WI38 (cell line): ENCODE measurements at regions not wholly inside any gene's neighbourhood (a gene's known extent, or its start where the extent isn't known, plus 50 kb on each side); places are given as distances from the start of the nearest gene placed in this dataset.

Source experiments
- H3K4me3 ChIP-seq: 2 replicates; pipeline ENCODE4 v1.5.1; 2011; ENCODE audit warnings: low read depth, mild to moderate bottlenecking, control low read depth, low read length
- TF ChIP-seq, protein P1 (sequence below): IDR thresholded peaks from 2 replicates; pipeline ENCODE4 v1.5.1; 2012; ENCODE audit warnings: low read depth, mild to moderate bottlenecking, control low read depth, low read length

DNA sequence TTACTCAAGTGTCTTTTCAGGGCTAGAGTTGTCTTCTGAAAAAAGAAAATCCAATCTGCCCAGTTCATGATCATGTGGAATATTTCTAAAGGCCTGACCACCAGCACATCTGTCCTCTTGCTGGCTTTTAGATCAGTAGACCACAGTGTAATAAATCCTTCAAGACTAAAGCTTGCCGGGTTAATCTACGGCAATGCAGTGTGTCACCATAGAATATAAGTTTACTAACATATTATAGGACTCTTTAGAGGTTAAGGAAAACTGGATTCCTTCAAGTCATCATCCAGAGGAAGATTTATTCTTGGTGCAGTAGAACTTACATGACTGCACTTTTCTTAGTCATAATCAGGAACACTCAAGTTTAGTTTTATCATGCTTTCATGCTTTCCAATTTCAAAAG is 349.5 kb downstream of the SEMA3D start:
- TF ChIP-seq, protein P1, sequence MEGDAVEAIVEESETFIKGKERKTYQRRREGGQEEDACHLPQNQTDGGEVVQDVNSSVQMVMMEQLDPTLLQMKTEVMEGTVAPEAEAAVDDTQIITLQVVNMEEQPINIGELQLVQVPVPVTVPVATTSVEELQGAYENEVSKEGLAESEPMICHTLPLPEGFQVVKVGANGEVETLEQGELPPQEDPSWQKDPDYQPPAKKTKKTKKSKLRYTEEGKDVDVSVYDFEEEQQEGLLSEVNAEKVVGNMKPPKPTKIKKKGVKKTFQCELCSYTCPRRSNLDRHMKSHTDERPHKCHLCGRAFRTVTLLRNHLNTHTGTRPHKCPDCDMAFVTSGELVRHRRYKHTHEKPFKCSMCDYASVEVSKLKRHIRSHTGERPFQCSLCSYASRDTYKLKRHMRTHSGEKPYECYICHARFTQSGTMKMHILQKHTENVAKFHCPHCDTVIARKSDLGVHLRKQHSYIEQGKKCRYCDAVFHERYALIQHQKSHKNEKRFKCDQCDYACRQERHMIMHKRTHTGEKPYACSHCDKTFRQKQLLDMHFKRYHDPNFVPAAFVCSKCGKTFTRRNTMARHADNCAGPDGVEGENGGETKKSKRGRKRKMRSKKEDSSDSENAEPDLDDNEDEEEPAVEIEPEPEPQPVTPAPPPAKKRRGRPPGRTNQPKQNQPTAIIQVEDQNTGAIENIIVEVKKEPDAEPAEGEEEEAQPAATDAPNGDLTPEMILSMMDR, result no peak
- no peak overlapping the region for H3K4me3 ChIP-seq

DNA sequence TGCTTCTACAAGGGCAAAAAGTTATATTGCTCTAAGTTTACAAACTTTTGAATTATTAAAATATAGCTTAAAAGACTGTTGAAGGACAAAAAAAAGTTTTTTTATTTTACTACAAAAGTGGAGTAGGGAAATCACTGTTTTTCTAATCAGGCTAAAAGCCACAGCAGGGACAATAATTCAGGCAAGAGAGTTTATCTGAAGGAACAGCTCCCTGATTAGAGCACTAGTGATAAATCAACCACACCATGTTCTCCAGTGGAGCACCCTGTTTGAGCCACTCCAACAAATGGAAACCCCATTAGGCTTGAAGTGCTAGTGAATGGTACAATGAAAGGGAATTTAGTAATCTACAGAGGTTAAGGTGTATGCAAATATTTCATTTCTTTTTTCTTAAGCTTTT is 357.1 kb downstream of the SEMA3D start:
- TF ChIP-seq, protein P1, result no peak
- no peak overlapping the region for H3K4me3 ChIP-seq

DNA sequence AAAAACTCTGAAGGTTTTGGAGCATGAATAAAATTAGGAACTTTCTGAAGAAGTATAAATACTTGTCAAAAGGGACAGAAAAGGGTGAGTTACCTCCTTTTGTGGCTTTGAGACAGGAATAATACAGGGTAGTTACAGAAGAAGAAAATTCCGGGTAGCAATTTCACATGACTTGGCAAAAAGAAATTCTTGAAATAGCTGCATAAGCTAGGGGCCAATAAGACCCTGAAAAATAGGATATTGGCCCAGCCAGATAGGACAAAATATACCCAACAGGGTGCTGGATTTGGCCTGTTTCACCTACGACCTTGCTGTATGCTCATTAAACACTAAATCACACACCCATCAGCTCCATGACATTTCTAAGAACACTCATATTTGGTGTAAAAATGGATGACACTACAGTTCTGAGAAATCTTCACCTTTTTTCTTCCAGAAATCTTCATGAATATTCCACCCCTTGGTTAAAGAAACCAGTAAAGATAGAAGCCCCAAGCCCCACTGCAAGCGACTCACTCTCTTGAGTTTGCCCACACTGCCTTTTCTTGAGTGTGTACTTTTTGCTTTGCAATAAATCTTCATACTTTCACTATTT is 362.7 kb downstream of the SEMA3D start:
- H3K4me3 ChIP-seq, result no peak overlapping the region
- TF ChIP-seq, protein P1, result no peak

DNA sequence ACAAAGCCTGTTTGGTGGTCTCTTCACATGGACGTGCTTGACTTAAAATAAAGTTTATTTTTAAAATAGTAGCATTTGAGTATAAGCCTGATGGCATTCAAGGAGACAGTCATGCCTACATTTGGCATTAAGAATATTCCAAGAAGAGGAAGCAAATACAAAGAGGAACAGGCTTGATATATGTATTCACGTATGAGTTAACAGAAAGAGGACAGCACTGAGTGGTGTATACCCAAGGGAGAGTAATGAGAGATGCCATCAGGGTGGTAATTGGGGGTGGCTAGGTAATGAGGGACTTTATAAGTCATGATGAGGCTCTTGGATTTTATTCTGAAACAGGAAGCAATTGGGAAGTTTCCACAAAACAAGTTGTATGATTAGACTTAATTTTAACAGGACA is 363.3 kb downstream of the SEMA3D start:
- H3K4me3 ChIP-seq, result no peak overlapping the region
- TF ChIP-seq, protein P1, result no peak

DNA sequence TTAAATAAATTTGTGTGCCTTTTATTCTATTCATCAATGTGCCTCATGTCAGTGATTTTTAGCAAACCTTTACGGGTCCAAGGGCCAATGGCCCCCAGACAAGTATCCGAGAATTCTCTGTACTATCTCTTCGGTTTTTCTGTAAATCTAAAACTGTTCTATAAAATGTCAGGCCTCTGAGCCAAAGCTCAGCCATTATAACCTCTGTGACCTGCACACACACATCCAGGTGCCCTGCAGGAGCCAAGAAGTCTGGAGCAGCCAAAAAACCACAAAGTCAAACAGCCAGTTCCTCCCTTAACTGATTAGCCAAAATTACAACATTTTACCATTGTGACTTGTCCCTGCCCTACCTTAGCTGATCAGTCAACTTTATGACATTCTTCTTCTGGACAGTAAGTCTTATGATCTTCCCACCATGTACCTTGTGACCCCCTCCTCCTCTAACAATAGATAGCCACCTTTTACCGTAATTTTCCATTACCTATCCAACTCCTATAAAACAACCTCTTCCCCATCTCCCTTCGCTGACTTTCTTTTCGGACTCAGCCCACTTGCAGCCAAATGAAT is 363.8 kb downstream of the SEMA3D start:
- TF ChIP-seq, protein P1, result no peak
- no peak overlapping the region for H3K4me3 ChIP-seq

DNA sequence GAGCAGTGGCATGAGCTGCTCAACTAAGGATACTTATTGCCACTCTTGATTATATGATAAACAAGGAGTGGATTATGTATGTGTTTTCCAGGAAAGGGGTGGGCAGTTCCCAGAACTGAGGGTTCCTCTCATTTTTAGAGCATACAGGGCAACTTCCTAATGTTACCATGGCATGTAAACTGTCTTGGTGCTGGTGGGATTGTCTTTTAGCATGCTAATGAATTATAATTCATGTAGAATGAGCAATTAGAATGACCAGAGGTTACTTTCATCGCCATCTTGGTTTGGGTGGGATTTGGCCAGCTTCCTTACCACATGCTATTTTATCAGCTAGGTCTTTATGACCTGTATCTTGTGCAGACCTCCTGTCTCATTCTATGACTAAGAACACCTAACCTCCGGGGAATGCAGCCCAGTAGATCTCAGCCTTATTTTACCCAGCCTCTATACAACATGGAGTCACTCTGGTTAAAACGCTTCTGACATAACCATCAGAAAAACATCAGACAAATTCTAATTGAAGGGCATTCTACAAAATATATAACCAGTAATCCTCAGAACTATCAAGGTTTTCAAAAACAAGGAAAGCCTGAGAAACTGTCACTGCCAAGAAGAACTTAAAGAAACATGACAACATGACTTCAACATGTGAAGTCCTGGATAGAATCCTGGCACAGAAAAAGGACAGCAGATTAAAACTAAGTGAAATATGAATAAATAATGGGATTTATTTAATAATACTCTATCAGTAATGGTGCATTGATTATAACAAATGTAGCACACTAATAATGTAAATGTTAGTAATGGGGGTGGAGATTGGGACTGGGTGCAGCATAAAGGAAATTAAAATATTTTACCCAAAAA is 365.0 kb downstream of the SEMA3D start:
- no peak overlapping the region for H3K4me3 ChIP-seq
- TF ChIP-seq, protein P1, result no peak

DNA sequence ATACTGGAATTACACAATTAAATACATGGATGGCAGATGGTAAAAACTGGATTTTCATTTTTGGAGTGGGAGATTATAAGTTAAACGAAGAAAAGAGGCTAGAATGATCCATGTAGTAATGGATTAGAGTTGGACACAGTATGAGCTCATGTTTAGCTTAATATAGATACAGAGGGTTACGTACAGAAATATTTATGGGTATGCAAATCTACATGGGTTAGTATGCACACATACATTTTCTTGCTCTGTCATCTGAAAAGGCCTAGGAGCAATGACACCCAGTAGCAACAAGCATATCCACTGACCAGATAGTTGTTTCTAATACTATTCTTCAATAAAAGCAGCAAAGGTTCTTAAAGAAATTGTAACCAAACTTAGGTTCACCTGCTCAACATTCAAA is 366.4 kb downstream of the SEMA3D start:
- TF ChIP-seq, protein P1, result no peak
- no peak overlapping the region for H3K4me3 ChIP-seq
